Keratinocyte (primary cell): ENCODE measurements at regions not wholly inside any gene's neighbourhood (a gene's known extent, or its start where the extent isn't known, plus 50 kb on each side); places are given as distances from the start of the nearest gene placed in this dataset.
"Not testable (repeated sequence)": the region's sequence is repeated elsewhere in the genome, so short reads cannot be mapped to it uniquely, and the experiment has no call there.

ENCODE experiments used
- DNase-seq: peaks from one replicate; pipeline ENCODE4 v3.0.0-alpha.2; 2011; ENCODE audit warnings: low read depth, missing footprints, low spot score
- FAIRE-seq: peaks from 2 replicates; lab custom pipeline; 2011; peaks lifted over from hg19 to GRCh38; lab: Jason Lieb, UNC
- H2AFZ ChIP-seq: 2 replicates; pipeline ENCODE4 v1.6.0; 2012; ENCODE audit warnings: low read length, control low read depth, inconsistent platforms; ENCODE audit not compliant: control insufficient read depth
- H3K27ac ChIP-seq: 2 replicates; pipeline ENCODE4 v1.5.1; 2011; ENCODE audit warnings: low read length; ENCODE audit not compliant: control insufficient read depth, insufficient read depth
- H3K27me3 ChIP-seq: 3 replicates; pipeline ENCODE4 v1.6.0; 2011; ENCODE audit warnings: low read length; ENCODE audit not compliant: control insufficient read depth, insufficient read depth; ENCODE audit errors: extremely low read depth
- H3K36me3 ChIP-seq, 2 experiments: 2 replicates in 1 of 2; 3 replicates in 1 of 2; pipeline ENCODE4 v1.5.1; 2011; ENCODE audit warnings: low read length in 2 of 2, mild to moderate bottlenecking in 1 of 2; ENCODE audit not compliant: control insufficient read depth in 2 of 2, insufficient read depth in 2 of 2; ENCODE audit errors: extremely low read depth in 1 of 2
- H3K4me1 ChIP-seq: 3 replicates; pipeline ENCODE4 v1.5.1; 2011; ENCODE audit warnings: low read length; ENCODE audit not compliant: control insufficient read depth, insufficient read depth; ENCODE audit errors: extremely low read depth
- H3K4me2 ChIP-seq: 3 replicates; pipeline ENCODE4 v1.6.0; 2011; ENCODE audit warnings: low read depth, low read length; ENCODE audit not compliant: control insufficient read depth, insufficient read depth; ENCODE audit errors: extremely low read depth
- H3K4me3 ChIP-seq, 3 experiments: fragments of 200-600 bp in 1 of 3; sonication (generic) in 1 of 3; 2 replicates in 2 of 3; 3 replicates in 1 of 3; pipeline ENCODE4 v1.5.1; 2011 to 2016; ENCODE audit warnings: low read length in 3 of 3, mild to moderate bottlenecking in 3 of 3, control low read depth in 2 of 3, inconsistent platforms in 1 of 3, low read depth in 1 of 3, mixed read lengths in 1 of 3, mixed run types in 1 of 3, moderate library complexity in 1 of 3; ENCODE audit not compliant: control insufficient read depth in 2 of 3, insufficient read depth in 2 of 3; ENCODE audit errors: extremely low read depth in 1 of 3
- H3K79me2 ChIP-seq: 2 replicates; pipeline ENCODE4 v1.6.0; 2012; ENCODE audit warnings: low read length; ENCODE audit not compliant: control insufficient read depth, insufficient read depth
- H3K9ac ChIP-seq: 3 replicates; pipeline ENCODE4 v1.6.0; 2011; ENCODE audit warnings: low read length; ENCODE audit not compliant: control insufficient read depth, insufficient read depth; ENCODE audit errors: extremely low read depth
- H3K9me1 ChIP-seq: 3 replicates; pipeline ENCODE4 v1.6.0; 2011; ENCODE audit warnings: low read length; ENCODE audit not compliant: control insufficient read depth, insufficient read depth; ENCODE audit errors: extremely low read depth
- H3K9me3 ChIP-seq: 2 replicates; pipeline ENCODE4 v1.5.1; 2012; ENCODE audit warnings: low read depth, low read length; ENCODE audit not compliant: control insufficient read depth
- H4K20me1 ChIP-seq: 3 replicates; pipeline ENCODE4 v1.6.0; 2011; ENCODE audit warnings: low read length; ENCODE audit not compliant: control insufficient read depth, insufficient read depth; ENCODE audit errors: extremely low read depth
- EZH2 ChIP-seq: IDR thresholded peaks from one replicate; pipeline ENCODE4 v1.6.1; 2012; ENCODE audit warnings: inconsistent platforms, mild to moderate bottlenecking, low read length, moderate library complexity
- dilution Hi-C: fragments of 300-500 bp; cut with MboI; formaldehyde crosslinking; loops from one replicate; pipeline ENCODE4 v1.7.0; 2020; ENCODE audit warnings: low sequenced_read_pairs; ENCODE audit not compliant: extremely low pct_ligation_motif_present
- TF ChIP-seq, protein P1 (sequence below), 3 experiments: IDR thresholded peaks in 1 of 3; conservative IDR thresholded peaks in 1 of 3; optimal IDR thresholded peaks in 1 of 3; 2 replicates in 2 of 3; 3 replicates in 1 of 3; pipeline versions ENCODE3 to v1.5.1; 2011; ENCODE audit warnings: low read length in 3 of 3, mild to moderate bottlenecking in 3 of 3, moderate library complexity in 2 of 3, control low read depth in 1 of 3, inconsistent platforms in 1 of 3; ENCODE audit not compliant: insufficient read depth in 2 of 3; ENCODE audit errors: extremely low read depth in 1 of 3

DNA sequence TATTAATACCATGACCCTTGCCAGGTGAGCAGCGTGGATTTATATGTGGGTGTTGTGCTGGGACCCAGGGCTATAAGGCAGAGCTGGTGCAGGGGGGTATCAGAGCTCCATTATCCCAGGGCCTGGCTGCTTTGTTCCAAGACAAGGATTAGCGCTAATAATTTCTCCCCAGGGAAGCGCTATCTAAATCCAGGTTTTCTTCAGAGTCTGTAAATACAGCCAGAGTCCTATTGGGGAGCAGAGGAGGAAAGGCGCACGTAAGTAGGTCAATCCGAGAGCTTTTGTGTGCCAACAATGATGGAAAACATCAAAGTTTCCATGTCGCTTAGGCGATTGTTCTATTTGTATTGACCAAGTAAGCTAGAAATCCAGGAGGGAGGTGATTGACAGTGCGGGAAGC is 1009.7 kb downstream of the VRK1 start:
- TF ChIP-seq EZH2: no peak
- TF ChIP-seq, protein P1, sequence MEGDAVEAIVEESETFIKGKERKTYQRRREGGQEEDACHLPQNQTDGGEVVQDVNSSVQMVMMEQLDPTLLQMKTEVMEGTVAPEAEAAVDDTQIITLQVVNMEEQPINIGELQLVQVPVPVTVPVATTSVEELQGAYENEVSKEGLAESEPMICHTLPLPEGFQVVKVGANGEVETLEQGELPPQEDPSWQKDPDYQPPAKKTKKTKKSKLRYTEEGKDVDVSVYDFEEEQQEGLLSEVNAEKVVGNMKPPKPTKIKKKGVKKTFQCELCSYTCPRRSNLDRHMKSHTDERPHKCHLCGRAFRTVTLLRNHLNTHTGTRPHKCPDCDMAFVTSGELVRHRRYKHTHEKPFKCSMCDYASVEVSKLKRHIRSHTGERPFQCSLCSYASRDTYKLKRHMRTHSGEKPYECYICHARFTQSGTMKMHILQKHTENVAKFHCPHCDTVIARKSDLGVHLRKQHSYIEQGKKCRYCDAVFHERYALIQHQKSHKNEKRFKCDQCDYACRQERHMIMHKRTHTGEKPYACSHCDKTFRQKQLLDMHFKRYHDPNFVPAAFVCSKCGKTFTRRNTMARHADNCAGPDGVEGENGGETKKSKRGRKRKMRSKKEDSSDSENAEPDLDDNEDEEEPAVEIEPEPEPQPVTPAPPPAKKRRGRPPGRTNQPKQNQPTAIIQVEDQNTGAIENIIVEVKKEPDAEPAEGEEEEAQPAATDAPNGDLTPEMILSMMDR (optimal IDR thresholded peaks at IDR 0.05 in 1 of 3, IDR thresholded peaks at IDR 0.05 in 1 of 3, conservative IDR thresholded peaks at IDR 0.05 in 1 of 3; ENCODE audit: extremely low read depth in 1 of 3, insufficient read depth in 2 of 3, low read length in 3 of 3): no peak
- Histone ChIP-seq H2AFZ (no peak overlapping the region), H3K9ac (no peak overlapping the region), H3K36me3 (no peaks in the 10 kb centered on the region), H3K4me1 (peaks cover 3% of the 10 kb centered on the region), H4K20me1 (no peaks in the 10 kb centered on the region), H3K9me1 (no peaks in the 10 kb centered on the region), H3K79me2 (no peaks in the 10 kb centered on the region), H3K4me3 (no peak overlapping the region), H3K9me3 (no peaks in the 10 kb centered on the region), H3K27me3 (no peaks in the 10 kb centered on the region), H3K27ac (no peak overlapping the region), H3K4me2 (no peak overlapping the region)
- FAIRE-seq (no peak), DNase-seq (no peak)
- dilution Hi-C loops: no loop called here

DNA sequence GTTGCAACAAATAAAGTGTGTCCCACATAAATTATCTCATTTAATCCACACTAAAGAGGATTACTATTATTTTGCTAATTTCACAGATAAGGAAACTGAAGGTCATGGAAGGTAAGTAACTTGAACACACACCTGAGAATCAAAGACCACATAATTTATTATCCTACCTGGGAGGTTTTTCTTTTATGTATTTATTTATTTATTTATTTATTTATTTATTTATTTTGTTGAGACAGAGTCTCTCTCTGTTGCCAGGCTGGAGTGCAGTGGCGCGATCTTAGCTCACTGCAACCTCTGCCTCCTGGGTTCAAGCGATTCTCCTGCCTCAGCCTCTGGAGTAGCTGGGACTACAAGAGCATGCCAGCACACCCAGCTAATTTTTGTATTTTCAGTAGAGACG is 1011.4 kb downstream of the VRK1 start:
- H3K27me3 ChIP-seq, H3K36me3 ChIP-seq, FAIRE-seq, H3K79me2 ChIP-seq, dilution Hi-C loops, H3K4me3 ChIP-seq, H4K20me1 ChIP-seq, H3K4me1 ChIP-seq, H3K27ac ChIP-seq, DNase-seq, H3K4me2 ChIP-seq, H3K9me1 ChIP-seq, H2AFZ ChIP-seq, H3K9ac ChIP-seq, H3K9me3 ChIP-seq: not testable (repeated sequence)

DNA sequence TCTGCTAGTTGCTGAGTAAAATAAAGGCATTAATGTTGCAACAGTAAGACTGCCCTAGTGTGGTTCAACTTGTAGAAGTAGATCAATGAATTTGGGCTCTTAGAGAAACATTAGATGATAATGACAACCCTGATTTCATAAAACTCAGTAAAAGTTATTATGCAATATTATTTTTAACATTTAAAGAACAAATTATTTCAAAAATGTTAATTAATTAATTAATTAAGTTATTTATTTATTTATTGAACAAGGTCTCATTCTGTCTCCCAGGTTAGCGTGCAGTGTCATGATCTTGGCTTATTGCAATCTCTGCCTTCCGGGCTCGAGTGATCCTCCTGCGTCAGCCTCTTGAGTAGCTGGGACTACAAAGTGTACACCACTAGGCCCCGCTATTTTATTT is 1016.4 kb downstream of the VRK1 start:
- dilution Hi-C loops: no loop called here
- H3K27me3 ChIP-seq: no peaks in the 10 kb centered on the region
- no peak overlapping the region for H3K4me2 ChIP-seq
- H4K20me1 ChIP-seq: no peaks in the 10 kb centered on the region
- no peaks in the 10 kb centered on the region for H3K4me1 ChIP-seq
- H3K9me3 ChIP-seq: no peaks in the 10 kb centered on the region
- FAIRE-seq (no peak), DNase-seq (no peak)
- no peak overlapping the region for H3K4me3 ChIP-seq
- no peaks in the 10 kb centered on the region for H3K9me1 ChIP-seq
- H3K27ac ChIP-seq: no peak overlapping the region
- H3K79me2 ChIP-seq: no peaks in the 10 kb centered on the region
- no peak overlapping the region for H3K9ac ChIP-seq
- no peak overlapping the region for H2AFZ ChIP-seq
- TF ChIP-seq, protein P1 (optimal IDR thresholded peaks at IDR 0.05 in 1 of 3, IDR thresholded peaks at IDR 0.05 in 1 of 3, conservative IDR thresholded peaks at IDR 0.05 in 1 of 3; ENCODE audit: extremely low read depth in 1 of 3, insufficient read depth in 2 of 3, low read length in 3 of 3): no peak
- TF ChIP-seq EZH2: no peak
- no peaks in the 10 kb centered on the region for H3K36me3 ChIP-seq
